OCI-LY1 (cell line): ENCODE measurements at regions not wholly inside any gene's neighbourhood (a gene's known extent, or its start where the extent isn't known, plus 50 kb on each side); places are given as distances from the start of the nearest gene placed in this dataset.

Source experiments
- H2AFZ ChIP-seq: fragments of 200-600 bp; sonication (generic), shearing (Covaris generic); 2 replicates; pipeline ENCODE4 v1.6.0; 2014; ENCODE audit warnings: antibody characterized with exemption, mild to moderate bottlenecking, low read length
- H3F3A ChIP-seq: fragments of 200-600 bp; sonication (generic), shearing (Covaris generic); 2 replicates; pipeline ENCODE4 v1.6.0; 2014; ENCODE audit warnings: mild to moderate bottlenecking, antibody characterized with exemption, low read length, moderate library complexity; ENCODE audit not compliant: insufficient read depth
- H3K27ac ChIP-seq: fragments of 200-600 bp; sonication (generic); 2 replicates; pipeline ENCODE4 v1.5.1; 2014; ENCODE audit warnings: low read length, mixed run types, mild to moderate bottlenecking, low read depth; ENCODE audit not compliant: poor library complexity, severe bottlenecking
- H3K27me3 ChIP-seq: fragments of 200-600 bp; sonication (generic); 2 replicates; pipeline ENCODE4 v1.6.0; 2014; ENCODE audit warnings: antibody characterized with exemption, mild to moderate bottlenecking, low read length, moderate library complexity; ENCODE audit not compliant: insufficient read depth
- H3K36me3 ChIP-seq: fragments of 200-600 bp; sonication (generic); 2 replicates; pipeline ENCODE4 v1.6.1; 2014; ENCODE audit warnings: mild to moderate bottlenecking, antibody characterized with exemption, low read length, moderate library complexity, mixed read lengths; ENCODE audit not compliant: insufficient read depth
- H3K4me1 ChIP-seq: fragments of 200-600 bp; sonication (generic); 2 replicates; pipeline ENCODE4 v1.5.1; 2014; ENCODE audit warnings: mild to moderate bottlenecking, low read length, moderate library complexity; ENCODE audit not compliant: insufficient read depth, severe bottlenecking
- H3K4me2 ChIP-seq: fragments of 200-600 bp; sonication (generic), shearing (Covaris generic); 2 replicates; pipeline ENCODE4 v1.6.1; 2014; ENCODE audit warnings: low read length
- H3K4me3 ChIP-seq: fragments of 200-600 bp; sonication (generic); 2 replicates; pipeline ENCODE4 v1.5.1; 2014; ENCODE audit warnings: low read length, low read depth, mild to moderate bottlenecking, mixed read lengths; ENCODE audit not compliant: poor library complexity, severe bottlenecking
- H3K79me2 ChIP-seq: fragments of 200-600 bp; shearing (Covaris generic); 2 replicates; pipeline ENCODE4 v1.6.1; 2016; ENCODE audit warnings: mixed run types, low read length, mixed read lengths; ENCODE audit not compliant: insufficient read depth
- H3K9ac ChIP-seq: fragments of 200-600 bp; sonication (generic), shearing (Covaris generic); 2 replicates; pipeline ENCODE4 v1.6.1; 2014; ENCODE audit warnings: mild to moderate bottlenecking, low read length, mixed read lengths
- H3K9me2 ChIP-seq: fragments of 200-600 bp; sonication (generic), shearing (Covaris generic); 2 replicates; pipeline ENCODE4 v1.6.1; 2014; ENCODE audit warnings: low read depth, mild to moderate bottlenecking, low read length, mixed read lengths
- H3K9me3 ChIP-seq: fragments of 200-600 bp; shearing (Covaris generic); 2 replicates; pipeline ENCODE4 v1.6.1; 2014; ENCODE audit warnings: low read length, mixed read lengths
- H4K20me1 ChIP-seq: fragments of 200-600 bp; sonication (generic), shearing (Covaris generic); 2 replicates; pipeline ENCODE4 v1.6.0; 2016; ENCODE audit warnings: mild to moderate bottlenecking, low read length; ENCODE audit not compliant: insufficient read depth
- EZH2 ChIP-seq: fragments of 200-600 bp; sonication (generic), shearing (Covaris generic); IDR thresholded peaks from 2 replicates; pipeline ENCODE4 v1.8.0; 2017; ENCODE audit warnings: borderline replicate concordance, mixed run types, mild to moderate bottlenecking, antibody characterized with exemption, low read length, moderate library complexity, mixed read lengths
- TF ChIP-seq, protein P1 (sequence below): fragments of 200-600 bp; sonication (generic), shearing (Covaris generic); IDR thresholded peaks from 2 replicates; pipeline ENCODE4 v1.5.1; 2017; ENCODE audit warnings: mild to moderate bottlenecking, antibody characterized with exemption, low read length, moderate library complexity, mixed read lengths

DNA sequence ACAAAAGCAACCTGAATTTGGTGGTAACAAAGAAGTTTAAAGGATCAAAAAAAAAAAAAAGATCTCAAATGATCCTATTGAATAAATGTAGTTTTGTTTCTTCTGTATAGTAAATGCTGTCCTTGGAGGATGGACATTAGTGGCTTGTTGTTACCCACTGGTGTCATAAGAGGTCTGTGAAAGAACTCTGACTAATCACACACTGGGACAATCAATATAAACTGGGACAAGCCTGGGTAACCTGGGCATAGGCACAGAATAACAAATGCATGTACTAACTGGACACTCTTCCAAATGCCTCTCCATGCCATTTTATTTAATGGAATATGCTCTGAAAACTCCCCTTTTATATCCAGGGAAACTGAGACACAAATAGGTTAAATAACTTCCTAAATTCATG, 241.4 kb downstream of the DOK5 start:
- Histone ChIP-seq H3K27ac (no peak overlapping the region), H2AFZ (no peak overlapping the region), H3K4me1 (no peaks in the 10 kb centered on the region), H3K9me3 (no peaks in the 10 kb centered on the region), H3K9me2 (no peaks in the 10 kb centered on the region), H3K27me3 (no peaks in the 10 kb centered on the region), H3K4me3 (no peak overlapping the region), H3K9ac (no peak overlapping the region), H3K36me3 (no peaks in the 10 kb centered on the region), H4K20me1 (no peaks in the 10 kb centered on the region), H3F3A (no peaks in the 10 kb centered on the region), H3K4me2 (no peak overlapping the region), H3K79me2 (no peaks in the 10 kb centered on the region)
- TF ChIP-seq EZH2: no peak
- TF ChIP-seq, protein P1, sequence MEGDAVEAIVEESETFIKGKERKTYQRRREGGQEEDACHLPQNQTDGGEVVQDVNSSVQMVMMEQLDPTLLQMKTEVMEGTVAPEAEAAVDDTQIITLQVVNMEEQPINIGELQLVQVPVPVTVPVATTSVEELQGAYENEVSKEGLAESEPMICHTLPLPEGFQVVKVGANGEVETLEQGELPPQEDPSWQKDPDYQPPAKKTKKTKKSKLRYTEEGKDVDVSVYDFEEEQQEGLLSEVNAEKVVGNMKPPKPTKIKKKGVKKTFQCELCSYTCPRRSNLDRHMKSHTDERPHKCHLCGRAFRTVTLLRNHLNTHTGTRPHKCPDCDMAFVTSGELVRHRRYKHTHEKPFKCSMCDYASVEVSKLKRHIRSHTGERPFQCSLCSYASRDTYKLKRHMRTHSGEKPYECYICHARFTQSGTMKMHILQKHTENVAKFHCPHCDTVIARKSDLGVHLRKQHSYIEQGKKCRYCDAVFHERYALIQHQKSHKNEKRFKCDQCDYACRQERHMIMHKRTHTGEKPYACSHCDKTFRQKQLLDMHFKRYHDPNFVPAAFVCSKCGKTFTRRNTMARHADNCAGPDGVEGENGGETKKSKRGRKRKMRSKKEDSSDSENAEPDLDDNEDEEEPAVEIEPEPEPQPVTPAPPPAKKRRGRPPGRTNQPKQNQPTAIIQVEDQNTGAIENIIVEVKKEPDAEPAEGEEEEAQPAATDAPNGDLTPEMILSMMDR: no peak

DNA sequence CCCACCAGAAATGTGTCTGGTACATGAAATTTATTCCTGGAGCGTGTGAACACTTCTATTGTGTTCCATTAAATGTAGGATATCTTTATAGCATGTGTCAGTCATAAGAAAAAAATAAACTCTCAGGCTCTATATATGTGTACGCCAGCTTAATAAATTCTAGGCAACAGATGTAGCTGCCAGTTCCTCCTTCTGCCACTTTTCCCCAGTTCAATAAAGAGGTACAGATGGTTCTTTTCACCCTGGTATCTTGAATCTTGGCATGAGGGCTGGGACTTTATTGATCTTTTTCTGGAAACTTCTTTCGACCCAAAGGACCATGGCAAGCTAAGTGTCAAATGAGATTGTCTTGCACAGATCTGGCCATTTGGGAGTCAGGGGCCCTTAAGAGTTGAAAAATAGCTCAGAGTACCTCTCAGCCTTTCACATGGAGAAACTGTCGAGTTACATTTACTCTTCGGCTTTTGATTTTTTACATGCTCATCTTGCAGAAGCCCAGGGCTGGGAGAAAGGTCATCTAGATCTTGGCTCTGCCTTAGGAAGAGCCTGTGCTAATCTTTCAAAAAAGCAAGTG, 240.9 kb downstream of the DOK5 start:
- H4K20me1 ChIP-seq: no peaks in the 10 kb centered on the region
- H3K27me3 ChIP-seq: no peaks in the 10 kb centered on the region
- H3K9me3 ChIP-seq: no peaks in the 10 kb centered on the region
- no peaks in the 10 kb centered on the region for H3K79me2 ChIP-seq
- H3K36me3 ChIP-seq: no peaks in the 10 kb centered on the region
- H3K4me1 ChIP-seq: no peaks in the 10 kb centered on the region
- H3K27ac ChIP-seq: no peak overlapping the region
- H3K4me2 ChIP-seq: no peak overlapping the region
- no peak overlapping the region for H3K9ac ChIP-seq
- H3K9me2 ChIP-seq: no peaks in the 10 kb centered on the region
- no peaks in the 10 kb centered on the region for H3F3A ChIP-seq
- TF ChIP-seq, protein P1: no peak
- TF ChIP-seq EZH2: no peak
- H3K4me3 ChIP-seq: no peak overlapping the region
- no peak overlapping the region for H2AFZ ChIP-seq

DNA sequence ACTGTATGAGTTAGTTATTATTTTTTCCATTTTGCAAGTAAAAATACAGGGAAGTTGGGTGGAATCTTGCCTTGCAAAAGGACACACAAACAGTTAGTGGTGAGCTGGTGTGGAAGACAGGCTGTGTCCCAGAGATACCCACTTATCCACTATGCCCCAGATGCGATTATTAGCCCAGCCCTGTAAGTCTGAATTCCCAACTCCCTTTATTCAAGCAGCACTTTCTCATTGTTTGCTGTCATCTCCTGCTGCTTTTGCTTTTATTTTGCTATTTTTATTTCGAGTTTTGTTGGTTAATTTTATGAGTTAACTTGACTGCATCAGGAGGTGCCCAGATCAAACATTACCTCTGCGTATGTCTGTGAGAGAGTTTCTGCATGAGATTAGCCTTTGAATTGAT, 239.4 kb downstream of the DOK5 start:
- no peak overlapping the region for H3K4me2 ChIP-seq

More for the DNA sequence above, 239.4 kb downstream of the DOK5 start:
- Histone ChIP-seq H3K9me2 (no peaks in the 10 kb centered on the region), H3K79me2 (no peaks in the 10 kb centered on the region), H3K9me3 (no peaks in the 10 kb centered on the region), H3K36me3 (no peaks in the 10 kb centered on the region), H3K27me3 (no peaks in the 10 kb centered on the region), H3F3A (no peaks in the 10 kb centered on the region), H3K27ac (no peak overlapping the region), H3K4me3 (no peak overlapping the region), H3K9ac (no peak overlapping the region), H3K4me1 (no peaks in the 10 kb centered on the region), H2AFZ (no peak overlapping the region), H4K20me1 (no peaks in the 10 kb centered on the region)
- TF ChIP-seq EZH2: no peak
- TF ChIP-seq, protein P1: no peak
